OCI-LY1 (cell line): ENCODE measurements at regions not wholly inside any gene's neighbourhood (a gene's known extent, or its start where the extent isn't known, plus 50 kb on each side); places are given as distances from the start of the nearest gene placed in this dataset.

Experiments used
- CTCF ChIP-seq: fragments of 200-600 bp; sonication (generic), shearing (Covaris generic); IDR thresholded peaks from 2 replicates; pipeline ENCODE4 v1.5.1; 2017; ENCODE audit warnings: mild to moderate bottlenecking, antibody characterized with exemption, low read length, moderate library complexity, mixed read lengths
- EZH2 ChIP-seq: fragments of 200-600 bp; sonication (generic), shearing (Covaris generic); IDR thresholded peaks from 2 replicates; pipeline ENCODE4 v1.8.0; 2017; ENCODE audit warnings: borderline replicate concordance, mixed run types, mild to moderate bottlenecking, antibody characterized with exemption, low read length, moderate library complexity, mixed read lengths

- no peak for TF ChIP-seq CTCF
- no peak for TF ChIP-seq EZH2
Measured at GRCh38 chrX:74018253-74018652, 165.7 kb upstream of the XIST start.
